ENCODE measurements at regions not wholly inside any gene's neighbourhood (a gene's known extent, or its start where the extent isn't known, plus 50 kb on each side); places are given as distances from the start of the nearest gene placed in this dataset.
"Not testable (repeated sequence)": the region's sequence is repeated elsewhere in the genome, so short reads cannot be mapped to it uniquely, and the experiment has no call there.

DNA sequence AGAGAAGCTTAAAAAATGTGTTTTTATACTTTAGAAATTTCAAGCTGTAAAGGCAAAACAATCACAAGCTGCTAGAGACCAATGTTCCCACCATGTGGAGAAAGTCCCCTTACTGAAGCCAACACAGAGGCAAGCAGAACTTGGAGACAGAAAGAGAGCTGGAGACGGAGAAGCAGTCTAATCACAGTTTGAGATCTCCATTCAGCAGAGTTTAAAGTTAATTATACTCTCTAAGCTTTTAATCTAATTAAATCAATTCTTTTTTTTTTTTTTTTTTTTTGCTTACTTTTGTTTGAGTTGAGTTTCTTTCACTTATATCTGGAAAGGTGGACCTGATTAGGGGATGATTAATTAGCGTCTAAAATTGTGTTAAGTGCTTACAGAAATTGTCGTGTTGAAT is 1534.3 kb downstream of the MAT2B start:
- H3K27ac ChIP-seq, result no peak overlapping the region
- DNase-seq (ENCODE audit: low read depth, low spot score), result no peak

DNA sequence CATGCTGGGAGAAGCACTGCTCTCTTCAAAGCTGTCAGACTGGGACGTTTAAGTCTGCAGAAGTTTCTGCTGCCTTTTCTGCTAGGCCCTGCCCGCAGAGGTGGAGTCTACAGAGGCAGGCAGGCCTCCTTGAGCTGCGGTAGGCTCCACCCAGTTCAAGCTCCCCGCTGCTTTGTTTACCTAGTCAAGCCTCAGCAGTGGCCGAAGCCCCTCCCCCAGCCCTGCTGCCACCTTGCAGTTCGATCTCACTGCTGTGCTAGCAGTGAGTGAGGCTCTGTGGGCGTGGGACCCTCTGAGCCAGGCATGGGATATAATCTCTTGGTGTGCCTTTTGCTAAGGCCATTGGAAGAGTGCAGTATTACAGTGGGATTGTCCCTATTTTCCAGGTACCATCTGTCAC is 1540.5 kb downstream of the MAT2B start:
- not testable (repeated sequence) for DNase-seq (ENCODE audit: low read depth, low spot score)

DNA sequence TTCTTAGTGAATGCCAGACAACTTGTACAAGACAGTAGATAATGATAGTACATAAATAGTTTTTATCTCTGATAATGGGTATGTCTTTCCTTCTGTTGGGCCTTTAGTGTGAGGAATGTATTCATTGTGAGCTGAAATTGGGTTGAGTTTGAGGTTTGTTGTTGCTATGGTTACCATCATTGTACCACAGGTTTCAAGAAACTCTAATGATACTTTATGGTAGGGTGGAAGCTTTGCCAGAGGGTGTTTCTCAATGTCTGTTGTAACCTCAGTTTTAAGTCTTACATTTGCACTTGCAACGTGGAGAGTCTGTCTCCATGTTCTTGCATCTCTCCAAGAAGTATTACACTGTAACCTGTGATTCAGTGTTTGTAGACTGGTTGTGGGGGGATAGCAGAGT is 1550.1 kb downstream of the MAT2B start:
- no peak overlapping the region for H3K27ac ChIP-seq
- no peak for DNase-seq (ENCODE audit: low read depth, low spot score)

More for the DNA sequence above, 1540.5 kb downstream of the MAT2B start:
- not testable (repeated sequence) for H3K27ac ChIP-seq

DNA sequence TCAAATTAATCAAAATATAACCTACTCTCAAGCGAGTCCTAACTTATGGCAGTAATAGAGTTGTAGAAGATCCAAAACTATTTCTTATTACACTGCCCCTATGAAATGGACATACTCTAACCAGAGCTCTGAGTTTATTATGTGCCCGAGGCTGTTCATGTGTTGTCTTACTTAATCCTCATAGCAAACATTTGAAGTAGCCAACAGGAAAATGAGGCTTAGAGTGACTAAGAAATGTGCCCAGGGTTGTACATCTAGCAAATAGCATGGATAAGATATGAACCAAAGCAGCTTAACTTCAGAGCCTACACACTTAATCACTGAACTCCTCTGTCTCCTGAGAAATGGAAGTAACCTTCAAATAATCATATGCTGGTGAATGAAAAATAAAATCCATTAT is 1551.7 kb downstream of the MAT2B start:
- H3K27ac ChIP-seq, result no peak overlapping the region
- peak; percentile 43 for DNase-seq (ENCODE audit: low read depth, low spot score)

DNA sequence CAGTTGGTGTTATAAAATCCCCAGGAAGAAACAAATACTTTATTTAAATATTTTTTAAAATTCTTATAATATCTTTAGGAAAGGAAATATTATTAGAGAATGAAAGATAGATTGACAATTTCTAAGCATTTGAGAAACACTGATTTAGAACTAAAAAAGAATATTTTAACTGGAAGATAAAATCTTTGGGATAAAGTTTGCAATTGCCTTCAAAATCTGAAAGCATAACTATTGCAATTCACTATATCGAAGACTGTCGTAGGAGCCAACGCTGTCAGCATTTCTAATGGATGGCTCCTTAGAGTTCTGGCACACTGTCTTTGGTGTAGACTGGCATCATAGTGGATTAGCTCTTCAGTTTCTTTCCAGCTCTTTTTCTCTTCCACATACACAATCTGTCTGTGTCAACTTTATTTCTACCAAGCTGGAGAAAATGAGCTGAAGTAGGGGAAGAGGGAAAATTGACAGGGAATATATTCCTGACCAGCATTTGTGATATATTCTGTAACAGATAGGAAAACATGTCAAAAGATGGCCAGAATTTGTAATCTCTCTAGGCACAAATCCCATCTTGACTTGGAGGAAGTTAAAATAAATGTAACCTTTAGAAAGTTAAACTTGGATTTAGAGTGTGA is 1561.4 kb downstream of the MAT2B start:
- H3K27ac ChIP-seq, result no peak overlapping the region
- no peak for DNase-seq (ENCODE audit: low read depth, low spot score)

DNA sequence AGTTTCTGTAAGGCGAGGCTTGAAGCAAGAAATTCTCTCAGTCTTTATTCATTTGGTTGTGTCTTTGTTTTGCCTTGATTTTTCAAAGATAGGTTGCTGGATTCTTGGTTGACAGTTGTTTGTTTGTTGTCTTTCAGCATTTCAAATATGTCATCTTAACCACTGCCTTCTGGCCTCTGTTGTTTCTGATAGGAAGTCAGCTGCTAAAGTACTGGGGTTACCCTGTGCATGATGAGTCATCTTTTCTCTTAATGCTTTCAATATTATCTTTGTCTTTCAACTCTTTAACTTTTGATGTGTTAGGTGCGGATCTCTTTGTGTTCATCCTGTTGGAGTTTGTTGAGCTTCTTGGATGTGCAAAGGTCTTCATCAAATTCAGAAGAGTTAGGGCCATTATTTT is 1571.3 kb downstream of the MAT2B start:
- no peak overlapping the region for H3K27ac ChIP-seq
- no peak for DNase-seq (ENCODE audit: low read depth, low spot score)

DNA sequence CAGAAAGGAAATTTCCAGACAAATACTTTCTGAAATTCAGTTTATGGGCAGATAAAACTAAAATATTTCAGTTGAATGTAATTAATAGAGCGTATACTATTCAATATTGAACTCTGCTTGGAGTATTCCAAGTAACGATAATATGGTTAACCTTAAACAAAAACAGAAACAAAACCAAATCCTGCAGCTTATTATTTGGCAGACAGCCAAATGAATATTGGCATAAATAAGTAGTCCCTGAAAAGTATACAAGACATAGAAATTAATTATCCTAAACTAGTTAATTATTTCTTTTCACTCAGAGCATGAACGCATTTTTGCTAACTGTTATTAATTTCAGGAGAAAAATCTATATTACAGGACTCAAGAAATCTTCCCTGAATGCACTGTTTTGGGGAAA is 1574.0 kb downstream of the MAT2B start:
- DNase-seq (ENCODE audit: low read depth, low spot score), result no peak
- no peak overlapping the region for H3K27ac ChIP-seq

DNA sequence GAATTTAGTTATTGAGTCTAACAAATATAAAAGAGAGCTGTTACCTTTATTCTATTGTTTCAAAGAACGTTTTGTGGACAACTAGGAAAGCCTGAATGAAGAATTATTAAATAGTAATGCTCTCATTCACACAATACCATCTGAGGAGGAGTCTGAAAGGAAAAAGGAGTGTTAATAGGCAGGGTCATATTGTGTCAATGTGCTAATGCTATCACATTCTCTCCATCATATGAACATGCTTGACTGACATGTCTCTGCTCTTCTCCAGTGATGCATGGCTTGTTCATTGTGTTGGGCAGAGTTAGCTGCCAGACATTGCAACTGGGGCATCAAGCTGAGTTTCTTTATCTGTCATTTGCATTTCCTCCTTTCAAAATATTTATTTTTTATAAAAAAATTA is 1578.0 kb downstream of the MAT2B start:
- no peak for DNase-seq (ENCODE audit: low read depth, low spot score)
- H3K27ac ChIP-seq, result no peak overlapping the region

DNA sequence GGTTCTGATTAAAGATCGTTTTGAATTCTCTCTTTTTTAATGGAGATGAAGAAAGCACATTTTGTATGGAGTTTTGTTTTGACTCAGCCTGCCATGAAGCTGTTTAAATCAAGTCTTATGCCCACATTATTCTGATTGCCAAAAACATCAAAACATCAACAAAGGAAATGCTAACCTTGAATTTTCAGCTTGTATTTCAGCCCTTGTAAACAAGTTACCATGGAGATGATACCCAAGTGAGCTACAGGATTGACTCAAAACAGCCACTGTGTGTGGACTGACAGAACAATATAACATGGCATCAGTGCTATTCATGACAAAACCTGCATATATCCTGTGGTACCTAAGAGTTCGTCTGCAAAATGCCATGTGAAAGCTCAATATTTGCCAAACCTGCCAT is 1581.0 kb downstream of the MAT2B start:
- no peak for DNase-seq (ENCODE audit: low read depth, low spot score)
- no peak overlapping the region for H3K27ac ChIP-seq

DNA sequence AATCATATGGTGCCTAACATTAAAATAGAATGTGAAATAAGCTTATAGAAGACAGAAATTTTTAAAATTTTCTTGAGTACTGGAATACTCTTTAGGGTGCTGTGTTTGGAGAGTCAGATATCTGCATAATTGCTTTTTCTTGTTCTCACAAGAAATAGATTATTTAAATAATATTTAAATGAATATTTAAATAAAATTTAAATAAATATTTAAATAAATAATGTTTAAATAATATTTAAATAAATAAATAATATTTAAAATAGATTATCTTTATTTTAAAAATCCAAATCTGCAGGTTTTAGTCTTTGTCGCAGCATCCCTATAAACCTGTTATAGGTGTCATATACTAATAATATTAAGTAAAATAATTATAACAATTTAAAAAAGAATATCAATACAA is 1589.4 kb downstream of the MAT2B start:
- H3K27ac ChIP-seq, result no peak overlapping the region

DNA sequence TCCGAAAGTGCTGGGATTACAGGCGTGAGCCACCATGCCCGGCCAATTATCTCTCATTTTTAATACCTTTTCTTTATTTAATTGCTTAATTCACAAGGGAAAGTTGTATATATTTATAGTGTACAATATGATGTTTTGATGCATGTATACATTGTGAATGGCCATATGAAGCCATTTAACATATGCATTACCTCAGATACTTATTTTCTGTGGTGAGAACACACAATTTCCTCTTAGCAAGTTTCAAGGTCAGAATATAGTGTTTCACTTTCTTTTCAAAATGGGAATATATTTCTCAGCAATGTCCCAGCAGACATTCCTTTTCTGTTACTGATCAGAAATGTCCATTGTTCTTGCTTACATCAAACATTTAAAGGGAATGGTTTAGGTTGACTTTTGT is 1596.3 kb downstream of the MAT2B start:
- no peak overlapping the region for H3K27ac ChIP-seq
- DNase-seq (ENCODE audit: low read depth, low spot score), result no peak

More for the DNA sequence above, 1589.4 kb downstream of the MAT2B start:
- no peak for DNase-seq (ENCODE audit: low read depth, low spot score)

DNA sequence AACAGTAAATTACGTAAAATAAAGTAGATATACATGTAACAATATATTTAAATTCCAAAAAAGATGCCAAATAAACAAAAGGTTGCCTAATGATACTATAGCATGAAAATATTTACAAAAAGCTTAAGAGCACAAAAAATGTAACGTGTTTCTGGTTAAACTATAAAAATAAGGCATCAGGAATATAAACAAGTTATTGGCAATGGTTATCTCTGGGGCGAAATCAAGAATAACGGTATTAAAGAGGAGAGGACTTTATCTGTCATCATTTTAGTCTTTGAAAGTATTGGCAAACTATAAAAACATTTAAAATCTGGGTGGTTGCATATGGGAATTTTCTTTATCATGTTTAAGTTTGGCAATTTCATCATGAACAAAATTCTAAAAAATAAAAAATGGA is 1599.2 kb downstream of the MAT2B start:
- H3K27ac ChIP-seq, result no peak overlapping the region
- DNase-seq (ENCODE audit: low read depth, low spot score), result no peak

DNA sequence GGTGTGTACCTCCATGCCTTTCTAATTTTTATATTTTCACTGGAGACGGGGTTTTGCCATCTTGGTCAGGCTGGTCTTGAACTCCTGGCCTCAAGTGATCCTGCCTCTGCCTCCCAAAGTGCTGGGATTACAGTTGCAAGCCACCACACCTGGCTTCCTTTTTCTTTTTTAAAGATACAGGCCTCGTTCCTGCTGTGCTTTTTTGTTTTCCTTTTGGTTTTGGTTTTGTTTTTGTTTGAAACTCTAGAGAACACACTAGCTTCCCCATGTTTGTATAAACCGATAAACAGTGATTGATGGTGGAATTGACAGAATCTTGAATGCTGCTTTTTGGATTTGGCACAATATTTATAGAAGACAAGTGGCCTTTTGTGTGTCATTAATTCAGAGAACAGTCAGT is 1603.4 kb downstream of the MAT2B start:
- no peak for DNase-seq (ENCODE audit: low read depth, low spot score)
- no peak overlapping the region for H3K27ac ChIP-seq

DNA sequence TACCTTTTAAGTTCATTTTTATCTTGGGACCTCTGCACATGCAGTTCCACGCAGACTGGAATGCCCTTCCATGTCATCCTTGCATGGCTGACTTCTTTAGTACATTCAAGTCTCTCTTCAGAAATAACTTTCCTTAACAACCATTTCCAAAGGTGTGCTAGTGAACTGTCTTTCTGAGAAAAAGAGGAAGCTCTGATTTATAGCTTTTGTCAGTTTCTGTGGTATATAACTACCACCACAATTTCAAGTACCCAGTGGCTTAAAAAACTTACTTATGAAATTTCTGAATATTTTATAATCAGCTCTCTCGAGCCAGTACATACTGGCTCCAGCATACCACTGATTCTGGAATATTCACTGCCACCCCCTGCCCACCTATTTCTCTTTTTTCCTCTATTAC is 1613.8 kb downstream of the MAT2B start:
- no peak overlapping the region for H3K27ac ChIP-seq
- DNase-seq (ENCODE audit: low read depth, low spot score), result no peak

DNA sequence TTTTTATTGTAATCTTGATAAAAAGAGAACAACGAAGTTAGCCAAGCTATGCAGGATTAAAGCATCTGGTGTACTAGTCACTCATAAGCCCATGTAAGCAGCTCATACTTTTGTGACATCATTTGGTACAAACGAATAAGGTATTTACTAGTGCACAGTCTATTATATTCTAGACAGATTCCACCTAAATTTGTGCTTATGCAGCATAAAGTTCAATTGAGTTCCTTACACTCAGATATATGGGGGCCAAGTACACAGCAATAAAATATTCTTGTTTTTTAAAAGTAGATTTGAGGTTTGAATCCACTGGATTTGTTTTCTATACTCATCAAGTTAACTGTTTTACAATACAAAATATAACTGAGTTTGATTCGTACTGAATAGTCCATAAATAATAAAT is 1621.2 kb downstream of the MAT2B start:
- DNase-seq (ENCODE audit: low read depth, low spot score), result no peak
- no peak overlapping the region for H3K27ac ChIP-seq

DNA sequence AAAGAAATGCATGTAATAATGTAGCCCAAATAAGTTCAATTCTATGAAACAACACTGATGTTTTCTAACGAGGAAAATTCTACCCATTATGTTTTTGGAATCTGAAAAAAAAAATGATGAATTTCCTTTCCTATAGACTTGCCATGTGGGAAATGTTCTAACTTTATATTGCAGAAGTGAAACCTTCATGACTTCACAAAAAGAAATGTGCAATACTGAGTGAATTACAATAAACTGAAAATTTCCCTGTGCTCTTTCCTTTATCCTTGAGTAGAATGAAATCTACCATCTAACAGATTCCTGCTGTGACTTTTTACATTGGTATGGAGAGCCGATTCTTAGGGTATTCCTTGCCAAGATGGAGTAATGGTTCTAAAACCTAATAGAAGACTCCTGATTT is 1622.5 kb downstream of the MAT2B start:
- no peak for DNase-seq (ENCODE audit: low read depth, low spot score)
- no peak overlapping the region for H3K27ac ChIP-seq

DNA sequence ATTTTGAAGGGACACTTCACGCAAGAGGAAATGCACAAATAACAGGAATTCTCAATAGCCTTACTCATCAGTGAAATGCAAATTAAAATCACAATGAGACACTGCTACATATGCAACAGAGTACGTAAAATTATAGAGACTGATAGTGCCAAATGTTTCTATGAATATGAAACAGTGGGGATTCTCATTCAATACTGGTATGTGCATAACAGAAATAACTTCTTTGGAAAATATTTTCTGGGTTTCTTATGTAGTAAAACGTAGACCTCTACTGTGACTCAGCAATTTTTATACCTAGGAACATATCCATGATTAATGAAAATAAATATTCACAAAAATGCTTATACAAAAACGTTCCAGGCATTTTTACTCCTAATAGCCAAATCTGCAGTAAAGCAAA is 1625.2 kb downstream of the MAT2B start:
- no peak overlapping the region for H3K27ac ChIP-seq
- DNase-seq (ENCODE audit: low read depth, low spot score), result no peak

DNA sequence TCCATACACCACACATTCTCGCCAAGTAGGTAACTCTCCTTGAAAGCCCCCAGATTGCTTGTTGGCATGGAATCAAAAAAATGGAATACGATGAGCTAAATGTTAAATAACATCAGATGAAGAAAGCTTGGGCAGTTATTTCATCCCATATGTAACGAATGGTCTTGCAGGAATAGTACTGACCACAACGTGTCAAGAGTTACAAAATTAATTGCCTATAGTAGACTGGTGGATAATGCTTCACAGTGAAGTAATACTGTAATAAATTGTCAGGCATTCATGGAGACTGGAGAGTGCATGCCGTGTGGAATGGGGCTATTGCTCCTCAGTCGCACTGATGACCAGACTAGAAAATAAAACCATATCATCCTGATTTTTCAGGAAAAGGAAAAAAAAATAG is 1628.7 kb downstream of the MAT2B start:
- DNase-seq (ENCODE audit: low read depth, low spot score), result no peak

DNA sequence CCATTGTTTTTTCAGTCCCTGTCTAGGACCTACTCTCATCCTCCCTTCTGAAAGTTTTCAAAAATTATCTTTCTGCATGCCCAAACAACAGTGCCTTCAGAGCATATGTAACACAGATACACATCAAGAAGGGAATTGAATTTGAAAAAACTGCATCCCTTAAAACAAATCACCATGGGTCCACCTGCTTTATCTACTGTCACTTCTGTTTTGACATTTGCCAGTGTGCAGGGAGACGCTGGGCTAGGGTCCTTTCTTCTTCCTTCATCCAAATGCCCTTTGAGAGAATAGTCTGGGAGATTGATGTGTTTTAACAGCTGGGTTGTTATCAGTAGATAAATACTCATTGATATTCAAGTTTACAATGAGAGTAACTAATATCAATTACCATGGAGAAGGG is 1630.1 kb downstream of the MAT2B start:
- H3K27ac ChIP-seq, result no peak overlapping the region
- DNase-seq (ENCODE audit: low read depth, low spot score), result no peak

More for the DNA sequence above, 1628.7 kb downstream of the MAT2B start:
- no peak overlapping the region for H3K27ac ChIP-seq

DNA sequence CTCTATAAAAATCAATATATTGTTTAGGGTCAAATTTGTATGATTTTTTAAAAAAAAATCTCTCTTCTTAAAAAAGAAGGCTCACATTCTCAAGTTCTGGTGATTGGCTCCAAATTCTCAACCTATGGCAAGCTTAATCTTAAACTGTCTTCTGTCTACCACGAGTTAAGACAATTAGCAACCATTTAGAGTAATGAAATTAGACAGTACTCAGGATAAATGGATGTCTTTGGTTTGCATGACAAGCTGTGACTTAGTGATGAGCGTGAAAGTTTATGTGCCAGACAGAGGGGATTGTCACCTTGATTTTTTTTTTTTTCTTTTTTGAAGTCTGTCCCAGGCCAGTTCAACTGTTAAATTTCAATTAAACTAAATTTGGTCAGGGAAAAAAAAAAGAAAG is 1632.3 kb downstream of the MAT2B start:
- no peak overlapping the region for H3K27ac ChIP-seq
- no peak for DNase-seq (ENCODE audit: low read depth, low spot score)

DNA sequence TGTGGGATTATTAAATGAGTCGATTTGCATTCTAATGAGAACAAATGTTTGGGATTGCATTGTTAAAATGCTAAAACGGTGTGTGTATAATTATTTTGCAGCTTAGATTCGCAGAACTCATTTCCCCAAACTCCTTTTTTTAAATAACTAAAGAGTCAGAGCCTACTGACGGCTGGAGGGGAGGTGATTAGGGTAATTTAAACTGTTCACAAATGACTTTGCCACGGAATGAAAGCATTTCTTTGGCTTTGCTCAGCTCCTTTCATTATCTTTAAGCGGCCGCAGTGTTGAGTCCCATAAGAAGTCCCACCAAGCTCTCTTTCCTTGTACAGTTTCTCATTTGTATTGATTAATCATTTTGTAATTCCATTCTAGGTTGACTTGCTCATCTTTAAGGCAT is 1632.8 kb downstream of the MAT2B start:
- DNase-seq (ENCODE audit: low read depth, low spot score), result no peak
- H3K27ac ChIP-seq, result no peak overlapping the region

DNA sequence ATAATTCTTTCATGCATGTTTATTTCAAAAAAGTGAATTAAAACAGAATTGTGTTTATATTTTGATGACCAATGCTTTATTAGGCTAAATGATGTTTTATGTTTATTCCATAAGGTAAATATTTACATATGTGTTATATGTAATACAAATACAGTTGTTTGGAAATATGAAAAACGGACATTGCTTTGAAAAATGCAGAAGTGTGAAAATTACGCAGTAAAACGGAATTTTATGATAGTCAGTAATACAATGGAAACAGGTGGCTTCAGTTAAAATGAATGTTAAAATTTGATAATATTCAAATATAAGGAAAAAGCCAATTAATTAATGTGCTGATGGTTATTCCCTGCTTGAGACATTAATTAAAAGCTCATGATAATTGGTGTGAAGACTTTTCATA is 1633.8 kb downstream of the MAT2B start:
- no peak overlapping the region for H3K27ac ChIP-seq
- no peak for DNase-seq (ENCODE audit: low read depth, low spot score)

DNA sequence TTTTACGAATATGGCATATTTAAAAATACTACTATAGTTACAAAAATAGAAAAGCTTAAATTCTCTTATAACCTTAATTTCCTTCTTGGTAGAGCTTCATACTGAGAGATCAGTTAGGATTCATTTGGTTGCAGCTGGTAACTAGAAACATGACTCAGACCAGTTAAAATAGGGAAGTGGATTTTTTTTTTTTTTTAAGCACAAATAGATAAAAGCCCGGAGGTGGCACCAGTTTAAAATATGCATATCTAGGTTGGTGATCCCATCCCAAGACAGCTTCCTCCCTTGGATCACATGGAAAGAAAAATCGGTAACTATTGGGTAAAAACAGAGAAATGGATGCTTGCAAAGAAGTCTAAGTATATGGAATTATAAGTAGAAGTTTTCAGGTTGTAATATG is 1634.3 kb downstream of the MAT2B start:
- DNase-seq (ENCODE audit: low read depth, low spot score), result no peak
- H3K27ac ChIP-seq, result no peak overlapping the region
